Brain microvascular endothelial cell (primary cell): ENCODE measurements at regions not wholly inside any gene's neighbourhood (a gene's known extent, or its start where the extent isn't known, plus 50 kb on each side); places are given as distances from the start of the nearest gene placed in this dataset.
"Not testable (repeated sequence)": the region's sequence is repeated elsewhere in the genome, so short reads cannot be mapped to it uniquely, and the experiment has no call there.

Experiments
- DNase-seq: peaks from one replicate; pipeline ENCODE4 v3.0.0-alpha.2; 2020
- H3K27ac ChIP-seq: fragments of 250-450 bp; sonication (Bioruptor Pico); 2 replicates; pipeline ENCODE4 v1.5.1; 2020; ENCODE audit warnings: mild to moderate bottlenecking, moderate library complexity
- H3K27me3 ChIP-seq: fragments of 250-450 bp; sonication (Bioruptor Pico); replicated peaks from 2 replicates; pipeline ENCODE4 v1.5.1; 2020; ENCODE audit warnings: mild to moderate bottlenecking
- H3K36me3 ChIP-seq: fragments of 250-450 bp; sonication (Bioruptor Pico); replicated peaks from 2 replicates; pipeline ENCODE4 v1.5.1; 2020; ENCODE audit warnings: mild to moderate bottlenecking
- H3K4me3 ChIP-seq: 2 replicates; pipeline ENCODE4 v1.5.1; 2011; ENCODE audit warnings: low read depth, mild to moderate bottlenecking, control low read depth, low read length, moderate library complexity
- CTCF ChIP-seq: IDR thresholded peaks from 2 replicates; pipeline ENCODE4 v1.5.1; 2011; ENCODE audit warnings: low read depth, mild to moderate bottlenecking, moderate library complexity, low read length, control low read depth, inconsistent platforms; ENCODE audit errors: missing control alignments
- in situ Hi-C: cut with HindIII; loops from 2 replicates; pipeline ENCODE4 v1.10.0; 2017; ENCODE audit warnings: low sequenced_read_pairs, low pct_ligation_motif_present

DNA sequence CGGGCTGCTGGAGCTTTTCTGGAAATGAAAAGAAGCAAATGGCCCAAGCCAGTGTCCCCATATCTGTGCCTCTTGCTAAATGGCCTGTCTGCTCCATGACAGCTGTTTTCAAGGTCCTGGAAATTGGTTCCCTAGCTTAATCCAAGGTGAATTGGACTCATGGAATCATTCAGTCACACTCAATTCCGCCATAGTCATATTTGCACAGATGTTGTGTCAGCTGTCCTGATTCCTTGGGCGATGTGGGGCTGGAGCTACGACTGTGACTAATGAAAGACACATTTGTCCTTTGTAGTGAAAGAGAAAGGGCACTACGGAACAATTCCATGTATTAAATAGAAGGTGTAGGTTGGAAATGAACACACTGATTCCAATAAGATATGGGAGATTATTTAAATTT lies 102.9 kb upstream of the MEGF10 start:
- no peak for TF ChIP-seq CTCF
- Histone ChIP-seq H3K4me3 (no peak overlapping the region), H3K36me3 (no peaks in the 10 kb centered on the region), H3K27me3 (no peaks in the 10 kb centered on the region), H3K27ac (no peak overlapping the region)
- in situ Hi-C loops: no loop called here
- no peak for DNase-seq

DNA sequence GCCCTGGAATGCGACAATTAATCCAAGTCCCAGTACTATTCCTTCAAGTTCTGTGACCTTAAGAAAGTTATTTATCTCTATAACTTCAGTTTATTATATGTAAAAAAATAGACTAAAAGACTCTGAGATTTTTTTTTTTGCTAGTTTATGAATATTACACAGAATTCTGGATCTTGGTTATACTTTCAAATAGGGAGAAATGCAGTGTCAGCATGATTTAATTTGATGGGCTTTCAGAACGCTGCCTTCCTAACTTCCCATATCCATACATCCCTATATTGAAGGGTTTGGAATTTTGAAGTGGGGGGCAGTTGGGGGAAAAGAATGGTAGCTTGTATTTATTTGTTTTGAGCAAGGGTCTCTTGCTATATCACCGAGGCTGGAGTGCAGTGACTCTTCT lies 98.4 kb upstream of the MEGF10 start:
- Histone ChIP-seq H3K4me3 (no peak overlapping the region), H3K36me3 (no peaks in the 10 kb centered on the region), H3K27ac (no peak overlapping the region), H3K27me3 (no peaks in the 10 kb centered on the region)
- in situ Hi-C loops: no loop called here
- no peak for DNase-seq
- TF ChIP-seq CTCF: no peak

GRCh38 chr5:127192836-127193338 lies 97.7 kb upstream of the MEGF10 start:
- in situ Hi-C loops: no loop called here
- Histone ChIP-seq H3K27me3 (no peaks in the 10 kb centered on the region), H3K36me3 (no peaks in the 10 kb centered on the region), H3K4me3 (no peak overlapping the region), H3K27ac (no peak overlapping the region)
- no peak for DNase-seq
- TF ChIP-seq CTCF: no peak

DNA sequence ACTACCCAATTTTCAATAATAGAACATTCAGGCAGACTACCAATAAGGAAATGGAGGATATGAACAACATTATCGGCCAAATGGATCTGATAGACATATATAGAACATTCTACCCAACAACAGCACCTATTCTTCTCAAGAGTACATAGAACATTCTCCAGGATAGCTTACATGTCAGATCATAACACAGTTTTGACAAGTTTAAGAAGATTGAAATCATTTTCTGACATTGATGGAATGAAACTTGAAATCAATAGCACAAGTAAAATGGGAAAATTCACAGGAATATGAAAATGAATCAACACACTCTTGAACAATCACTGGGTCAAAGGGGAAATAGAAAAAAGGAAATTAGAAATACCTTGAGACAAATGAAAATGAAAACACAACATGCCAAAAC lies 94.6 kb upstream of the MEGF10 start:
- Histone ChIP-seq H3K27me3 (no peaks in the 10 kb centered on the region), H3K36me3 (no peaks in the 10 kb centered on the region), H3K4me3 (no peak overlapping the region), H3K27ac (no peak overlapping the region)
- in situ Hi-C loops: no loop called here
- no peak for DNase-seq
- no peak for TF ChIP-seq CTCF

- DNase-seq, H3K36me3 ChIP-seq, in situ Hi-C loops, H3K4me3 ChIP-seq, H3K27ac ChIP-seq, H3K27me3 ChIP-seq: not testable (repeated sequence)
- peak; percentile 13 for TF ChIP-seq CTCF
Observed at GRCh38 chr5:127197402-127198167, 93.0 kb upstream of the MEGF10 start.

DNA sequence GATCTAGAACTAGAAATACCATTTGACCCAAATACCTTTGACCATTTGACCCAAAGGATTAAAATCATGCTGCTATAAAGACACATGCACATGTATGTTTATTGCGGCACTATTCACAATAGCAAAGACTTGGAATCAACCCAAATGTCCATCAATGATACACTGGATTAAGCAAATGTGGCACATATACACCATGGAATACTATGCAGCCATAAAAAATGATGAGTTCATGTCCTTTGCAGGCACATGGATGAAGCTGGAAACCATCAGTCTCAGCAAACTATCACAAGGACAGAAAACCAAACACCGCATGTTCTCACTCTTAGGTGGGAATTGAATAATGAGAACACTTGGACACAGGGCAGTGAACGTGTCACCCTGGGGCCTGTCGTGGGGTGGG lies 87.9 kb upstream of the MEGF10 start:
- H3K4me3 ChIP-seq, H3K27ac ChIP-seq, in situ Hi-C loops, H3K27me3 ChIP-seq, H3K36me3 ChIP-seq, DNase-seq: not testable (repeated sequence)
